Fibroblast of villous mesenchyme (primary cell): ENCODE measurements at regions not wholly inside any gene's neighbourhood (a gene's known extent, or its start where the extent isn't known, plus 50 kb on each side); places are given as distances from the start of the nearest gene placed in this dataset.
"Not testable (repeated sequence)": the region's sequence is repeated elsewhere in the genome, so short reads cannot be mapped to it uniquely, and the experiment has no call there.

Experiments
- DNase-seq: peaks from one replicate; pipeline ENCODE4 v3.0.0-alpha.2; 2010; ENCODE audit warnings: low read depth
- H3K4me3 ChIP-seq: 2 replicates; pipeline ENCODE4 v1.5.1; 2011; ENCODE audit warnings: low read depth, mild to moderate bottlenecking, low read length
- CTCF ChIP-seq: IDR thresholded peaks from 2 replicates; pipeline ENCODE4 v1.5.1; 2012; ENCODE audit warnings: low read depth, mild to moderate bottlenecking, low read length; ENCODE audit not compliant: insufficient read depth

- no peak overlapping the region for H3K4me3 ChIP-seq
- TF ChIP-seq CTCF: no peak
- DNase-seq: no peak
These were observed 853.2 kb downstream of the UQCRFS1 start for GRCh38 chr19:28359431-28360414.

GRCh38 chr19:28358633-28359032 lies 854.3 kb downstream of the UQCRFS1 start:
- no peak for DNase-seq
- no peak overlapping the region for H3K4me3 ChIP-seq
- TF ChIP-seq CTCF: no peak

- DNase-seq: no peak
- H3K4me3 ChIP-seq: no peak overlapping the region
- TF ChIP-seq CTCF: no peak
These were observed 861.2 kb downstream of the UQCRFS1 start for GRCh38 chr19:28351761-28352160.

- DNase-seq: not testable (repeated sequence)
These were observed 861.6 kb downstream of the UQCRFS1 start for GRCh38 chr19:28351321-28351720.

GRCh38 chr19:28350673-28351072 lies 862.3 kb downstream of the UQCRFS1 start:
- TF ChIP-seq CTCF: no peak
- no peak overlapping the region for H3K4me3 ChIP-seq
- DNase-seq: no peak

More at GRCh38 chr19:28351321-28351720, 861.6 kb downstream of the UQCRFS1 start:
- not testable (repeated sequence) for H3K4me3 ChIP-seq

GRCh38 chr19:28350037-28350436 lies 862.9 kb downstream of the UQCRFS1 start:
- H3K4me3 ChIP-seq: no peak overlapping the region
- DNase-seq: no peak
- no peak for TF ChIP-seq CTCF

GRCh38 chr19:28349604-28350003 lies 863.3 kb downstream of the UQCRFS1 start:
- H3K4me3 ChIP-seq: no peak overlapping the region
- TF ChIP-seq CTCF: no peak
- DNase-seq: no peak
